ENCODE measurements at regions not wholly inside any gene's neighbourhood (a gene's known extent, or its start where the extent isn't known, plus 50 kb on each side); places are given as distances from the start of the nearest gene placed in this dataset.

DNA sequence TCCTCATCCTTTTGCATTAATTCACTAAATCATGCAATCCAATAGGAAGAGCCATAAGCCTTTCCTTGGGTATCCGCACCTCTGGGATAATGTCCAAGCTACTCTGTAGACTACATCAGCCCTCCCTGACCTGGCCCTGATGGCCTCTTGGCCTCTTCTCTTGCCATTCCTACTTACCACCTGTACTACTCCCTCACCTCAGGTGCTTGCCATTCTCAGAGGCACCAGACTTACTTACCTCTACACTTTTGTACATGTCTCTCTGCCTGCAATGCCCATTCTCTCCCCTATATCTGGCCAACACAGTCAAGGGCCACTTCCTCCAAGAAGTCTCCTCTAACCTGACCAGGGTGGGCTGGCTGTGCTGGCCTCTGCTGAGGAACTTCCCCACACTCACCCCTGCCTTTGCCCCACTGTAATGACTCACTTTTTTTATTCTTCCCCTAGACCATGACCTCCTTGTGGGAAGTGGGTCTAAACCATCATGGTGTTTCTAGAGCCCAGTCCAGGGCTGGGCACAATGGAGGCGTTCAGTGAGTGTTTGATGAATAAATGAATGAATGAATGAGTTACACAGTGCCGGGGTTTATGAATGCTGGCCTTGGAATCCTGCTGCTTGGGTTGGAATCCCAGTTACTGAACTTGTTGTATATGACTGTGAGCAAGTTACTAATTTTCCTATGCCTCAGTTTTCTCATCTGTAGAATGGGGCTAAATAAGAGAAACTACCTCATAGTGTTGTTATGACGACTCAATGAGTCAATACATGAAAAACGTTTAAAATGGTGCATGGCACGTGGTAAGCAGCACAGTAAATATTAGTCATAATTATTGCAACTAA, 179.8 kb downstream of the FOXD2 start:
- Histone ChIP-seq H3K27me3 (replicated peaks) (no peaks in the 10 kb centered on the region), H3K4me3 (no peak overlapping the region), H3K9me3 (replicated peaks) (no peaks in the 10 kb centered on the region), H3K27ac (no peak overlapping the region), H3K36me3 (no peaks in the 10 kb centered on the region), H3K4me1 (replicated peaks) (no peaks in the 10 kb centered on the region)
- peak in 1 of 2 experiments; percentile 17 for DNase-seq (ENCODE audit: low read depth in 1 of 2, low spot score in 2 of 2)

DNA sequence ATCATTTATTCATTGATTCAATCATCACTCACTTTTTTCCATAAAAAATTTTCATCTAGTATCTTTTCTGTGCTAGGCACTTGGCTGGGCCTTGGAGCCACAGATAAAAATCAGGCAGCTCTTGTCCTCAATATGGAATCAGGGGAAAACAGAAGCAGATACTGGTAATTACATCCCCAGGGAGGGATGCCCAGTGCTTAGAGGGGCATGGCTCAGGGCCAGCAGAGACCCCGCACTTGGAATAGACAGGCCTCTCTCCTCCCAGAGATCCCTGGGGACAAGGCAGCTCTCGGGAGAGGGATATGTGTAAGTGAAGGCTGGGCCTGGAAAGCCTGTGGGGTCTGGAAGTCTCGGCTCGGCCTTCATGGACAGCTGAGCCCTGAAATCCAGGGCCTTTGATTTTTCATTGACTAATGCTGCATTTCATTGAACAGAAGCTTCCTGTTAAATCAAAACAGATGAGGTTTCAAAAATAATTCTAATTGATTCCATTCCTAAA, 180.4 kb downstream of the FOXD2 start:
- no peaks in the 10 kb centered on the region for H3K27me3 ChIP-seq (replicated peaks)
- no peaks in the 10 kb centered on the region for H3K9me3 ChIP-seq (replicated peaks)
- no peak overlapping the region for H3K4me3 ChIP-seq
- peak in 1 of 2 experiments; percentile 31 for DNase-seq (ENCODE audit: low read depth in 1 of 2, low spot score in 2 of 2)
- H3K4me1 ChIP-seq (replicated peaks): no peaks in the 10 kb centered on the region
- H3K36me3 ChIP-seq: no peaks in the 10 kb centered on the region
- H3K27ac ChIP-seq: no peak overlapping the region

DNA sequence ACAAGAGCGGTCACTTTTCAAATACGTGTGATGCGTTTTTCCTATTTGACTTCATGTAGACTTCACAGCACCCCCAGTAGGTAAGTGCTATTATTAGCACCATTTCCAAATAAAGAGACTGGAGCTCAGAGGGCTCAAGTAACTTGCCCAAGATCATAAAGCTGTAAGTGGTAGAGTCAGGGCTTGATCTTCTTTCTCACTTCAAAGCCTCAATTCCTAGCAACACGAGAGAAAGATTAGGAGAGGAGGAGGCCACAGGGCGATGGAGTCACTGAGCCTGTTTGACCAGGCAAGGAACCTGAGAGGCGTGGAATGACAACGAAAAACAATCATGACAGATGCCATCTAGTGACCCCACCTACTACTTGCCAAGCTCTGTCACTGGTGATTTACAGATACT, 181.0 kb downstream of the FOXD2 start:
- H3K36me3 ChIP-seq: no peaks in the 10 kb centered on the region
- H3K4me3 ChIP-seq: no peak overlapping the region
- no peaks in the 10 kb centered on the region for H3K27me3 ChIP-seq (replicated peaks)
- H3K27ac ChIP-seq: no peak overlapping the region
- peak in 1 of 2 experiments; percentile 8 for DNase-seq (ENCODE audit: low read depth in 1 of 2, low spot score in 2 of 2)
- no peaks in the 10 kb centered on the region for H3K9me3 ChIP-seq (replicated peaks)
- H3K4me1 ChIP-seq (replicated peaks): no peaks in the 10 kb centered on the region

DNA sequence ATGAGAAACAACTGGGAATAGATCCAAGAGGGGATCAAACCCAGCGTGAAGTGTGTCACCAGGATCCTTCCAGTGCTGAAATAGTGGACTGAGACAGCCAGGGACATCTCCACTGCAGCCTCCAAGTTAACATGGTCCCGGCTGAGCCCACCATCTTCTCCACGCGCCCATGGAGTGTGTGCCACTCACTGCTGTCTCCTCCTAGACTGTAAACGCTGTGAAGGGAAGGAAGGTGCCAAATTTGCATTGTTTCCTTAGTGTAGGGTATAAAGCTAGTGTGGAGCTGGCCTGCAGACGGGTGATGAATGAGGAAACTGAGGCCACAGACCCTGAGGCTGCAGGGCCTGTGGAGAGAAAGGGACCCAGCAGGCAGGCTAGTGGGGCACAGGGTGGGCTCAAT, 183.6 kb downstream of the FOXD2 start:
- H3K27ac ChIP-seq: no peak overlapping the region
- H3K36me3 ChIP-seq: no peaks in the 10 kb centered on the region
- no peak overlapping the region for H3K4me3 ChIP-seq
- H3K27me3 ChIP-seq (replicated peaks): no peaks in the 10 kb centered on the region
- peak in 1 of 2 experiments; percentile 29 for DNase-seq (ENCODE audit: low read depth in 1 of 2, low spot score in 2 of 2)
- H3K4me1 ChIP-seq (replicated peaks): no peaks in the 10 kb centered on the region
- H3K9me3 ChIP-seq (replicated peaks): no peaks in the 10 kb centered on the region

DNA sequence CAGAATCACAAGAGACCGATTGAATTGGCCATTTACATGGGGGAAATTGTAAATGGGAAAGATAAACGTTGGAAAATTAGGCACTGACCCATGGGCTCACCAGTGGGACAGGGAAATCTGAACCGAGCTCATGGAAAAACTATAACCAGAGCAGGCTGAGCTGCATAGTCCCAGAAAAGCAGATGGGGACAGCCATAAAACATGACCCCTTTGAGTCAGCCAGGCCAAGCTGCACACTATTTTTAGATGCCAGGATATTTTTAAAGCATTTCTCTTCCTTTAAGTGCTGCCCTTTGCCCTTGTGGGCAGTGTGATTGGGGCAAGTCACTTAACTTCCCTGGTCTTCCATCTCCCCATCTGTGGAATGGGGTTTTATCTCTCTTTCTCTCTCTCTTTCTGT, 184.1 kb downstream of the FOXD2 start:
- peak in 1 of 2 experiments; percentile 3 for DNase-seq (ENCODE audit: low read depth in 1 of 2, low spot score in 2 of 2)
- Histone ChIP-seq H3K27me3 (replicated peaks) (no peaks in the 10 kb centered on the region), H3K36me3 (no peaks in the 10 kb centered on the region)

DNA sequence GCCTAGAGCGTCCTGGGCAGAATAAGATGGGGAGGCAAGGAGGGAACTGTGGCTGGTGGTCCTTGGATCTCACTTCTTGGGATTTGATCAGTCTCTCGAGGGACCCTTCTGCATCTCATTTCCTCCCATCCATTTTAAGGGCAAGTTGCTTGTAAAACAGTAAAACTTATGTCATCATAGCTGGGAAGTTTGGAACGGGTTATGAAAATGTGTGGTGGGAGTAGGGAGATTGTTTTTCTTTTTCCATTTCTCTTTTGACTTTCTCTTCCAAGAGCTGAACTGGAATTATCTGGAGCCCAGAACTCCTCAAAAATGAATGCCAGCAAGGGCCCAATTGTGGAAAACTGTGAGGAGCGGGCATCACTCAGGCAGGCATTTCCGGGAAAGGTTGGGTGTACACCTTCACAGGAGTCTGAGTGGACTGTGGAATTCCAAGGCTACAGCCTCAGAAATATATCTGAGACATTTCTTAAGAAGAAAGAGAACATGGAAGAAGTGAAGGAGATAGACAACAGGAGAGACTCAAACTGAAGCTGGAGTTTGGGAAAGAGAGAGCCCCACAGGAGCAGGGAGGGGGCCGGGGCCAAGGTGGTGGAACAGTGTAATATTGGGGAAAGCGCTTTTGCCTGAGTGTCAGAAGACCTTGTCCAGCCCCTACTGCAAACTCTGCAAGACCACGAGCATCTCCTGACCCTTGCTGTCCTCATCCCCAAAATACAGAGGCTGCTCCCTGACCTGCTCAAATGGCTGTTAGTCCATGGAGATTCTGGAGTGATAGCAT, 185.1 kb downstream of the FOXD2 start:
- H3K4me1 ChIP-seq (replicated peaks): no peaks in the 10 kb centered on the region
- DNase-seq (ENCODE audit: low read depth in 1 of 2, low spot score in 2 of 2): peak in 1 of 2 experiments; percentile 28
- no peak overlapping the region for H3K27ac ChIP-seq
- no peaks in the 10 kb centered on the region for H3K27me3 ChIP-seq (replicated peaks)
- no peaks in the 10 kb centered on the region for H3K9me3 ChIP-seq (replicated peaks)
- H3K36me3 ChIP-seq: no peaks in the 10 kb centered on the region
- no peak overlapping the region for H3K4me3 ChIP-seq

More for the DNA sequence above, 184.1 kb downstream of the FOXD2 start:
- no peaks in the 10 kb centered on the region for H3K9me3 ChIP-seq (replicated peaks)
- no peaks in the 10 kb centered on the region for H3K4me1 ChIP-seq (replicated peaks)
- no peak overlapping the region for H3K27ac ChIP-seq
- no peak overlapping the region for H3K4me3 ChIP-seq

DNA sequence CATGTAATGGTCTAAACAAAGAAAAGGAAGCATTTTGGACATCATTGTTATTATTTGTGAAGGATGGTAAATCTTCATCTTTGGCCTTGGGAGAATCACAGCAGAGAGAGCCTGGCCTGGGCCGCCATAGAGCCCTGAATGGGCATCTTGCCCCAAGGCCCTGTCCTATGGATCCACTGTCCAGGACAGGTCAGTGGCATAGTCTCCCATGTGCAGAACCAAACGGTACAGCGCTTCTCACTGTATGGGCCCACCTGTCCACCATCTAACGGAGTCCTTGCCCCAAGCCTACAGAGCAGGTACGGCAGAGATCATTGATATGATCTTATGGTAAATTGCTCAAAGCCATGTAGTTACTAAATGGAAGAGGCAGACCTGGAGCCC, 185.7 kb downstream of the FOXD2 start:
- Histone ChIP-seq H3K4me1 (replicated peaks) (no peaks in the 10 kb centered on the region), H3K4me3 (no peak overlapping the region), H3K27me3 (replicated peaks) (no peaks in the 10 kb centered on the region), H3K27ac (no peak overlapping the region), H3K36me3 (no peaks in the 10 kb centered on the region), H3K9me3 (replicated peaks) (no peaks in the 10 kb centered on the region)
- peak in 1 of 2 experiments; percentile 24 for DNase-seq (ENCODE audit: low read depth in 1 of 2, low spot score in 2 of 2)

DNA sequence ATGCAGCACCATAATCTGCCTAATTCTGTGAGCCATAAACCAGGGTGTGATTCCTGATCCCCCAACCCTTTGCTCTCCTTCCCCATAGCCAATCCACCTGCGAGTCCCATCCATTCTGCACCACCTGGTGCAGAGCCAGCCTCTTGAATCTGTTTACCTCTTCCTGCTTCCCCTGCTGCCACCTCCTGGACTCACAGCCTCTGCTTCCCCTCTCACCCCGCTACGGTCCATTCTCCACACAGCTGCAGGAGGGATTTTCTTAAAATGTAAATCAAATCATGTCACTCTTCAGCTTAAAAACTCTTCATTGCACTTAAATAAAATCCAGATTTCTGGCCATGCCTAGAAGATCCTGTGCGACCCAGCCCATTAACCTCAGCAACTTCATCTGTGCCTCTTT, 186.7 kb downstream of the FOXD2 start:
- peak in 1 of 2 experiments; percentile 35 for DNase-seq (ENCODE audit: low read depth in 1 of 2, low spot score in 2 of 2)
- no peak overlapping the region for H3K27ac ChIP-seq
- no peaks in the 10 kb centered on the region for H3K9me3 ChIP-seq (replicated peaks)

DNA sequence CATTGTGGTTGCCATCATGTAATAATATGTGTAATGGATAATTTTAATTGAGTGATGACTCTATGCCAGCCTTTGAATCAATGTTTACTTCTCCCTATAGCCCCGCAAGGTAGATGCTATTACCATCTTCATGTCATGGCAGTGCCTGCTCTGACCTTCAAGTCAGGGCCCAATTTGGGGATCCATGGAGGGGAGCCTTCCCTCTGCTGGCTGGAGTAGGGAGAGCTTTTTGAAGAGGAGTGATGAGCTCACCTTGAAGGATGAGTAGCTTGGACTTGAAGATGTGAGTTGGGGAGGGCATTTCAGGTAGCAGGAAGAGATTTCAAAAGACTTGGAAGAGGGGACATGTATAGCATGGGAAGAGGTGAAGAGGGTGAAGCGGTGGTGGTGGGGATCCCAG, 189.2 kb downstream of the FOXD2 start:
- Histone ChIP-seq H3K27ac (no peak overlapping the region), H3K4me1 (replicated peaks) (no peaks in the 10 kb centered on the region), H3K27me3 (replicated peaks) (no peaks in the 10 kb centered on the region), H3K4me3 (no peak overlapping the region), H3K9me3 (replicated peaks) (no peaks in the 10 kb centered on the region), H3K36me3 (no peaks in the 10 kb centered on the region)
- DNase-seq (ENCODE audit: low read depth in 1 of 2, low spot score in 2 of 2): peak in 1 of 2 experiments; percentile 25

More for the DNA sequence above, 186.7 kb downstream of the FOXD2 start:
- no peaks in the 10 kb centered on the region for H3K36me3 ChIP-seq
- H3K4me3 ChIP-seq: no peak overlapping the region
- no peaks in the 10 kb centered on the region for H3K27me3 ChIP-seq (replicated peaks)
- no peaks in the 10 kb centered on the region for H3K4me1 ChIP-seq (replicated peaks)

DNA sequence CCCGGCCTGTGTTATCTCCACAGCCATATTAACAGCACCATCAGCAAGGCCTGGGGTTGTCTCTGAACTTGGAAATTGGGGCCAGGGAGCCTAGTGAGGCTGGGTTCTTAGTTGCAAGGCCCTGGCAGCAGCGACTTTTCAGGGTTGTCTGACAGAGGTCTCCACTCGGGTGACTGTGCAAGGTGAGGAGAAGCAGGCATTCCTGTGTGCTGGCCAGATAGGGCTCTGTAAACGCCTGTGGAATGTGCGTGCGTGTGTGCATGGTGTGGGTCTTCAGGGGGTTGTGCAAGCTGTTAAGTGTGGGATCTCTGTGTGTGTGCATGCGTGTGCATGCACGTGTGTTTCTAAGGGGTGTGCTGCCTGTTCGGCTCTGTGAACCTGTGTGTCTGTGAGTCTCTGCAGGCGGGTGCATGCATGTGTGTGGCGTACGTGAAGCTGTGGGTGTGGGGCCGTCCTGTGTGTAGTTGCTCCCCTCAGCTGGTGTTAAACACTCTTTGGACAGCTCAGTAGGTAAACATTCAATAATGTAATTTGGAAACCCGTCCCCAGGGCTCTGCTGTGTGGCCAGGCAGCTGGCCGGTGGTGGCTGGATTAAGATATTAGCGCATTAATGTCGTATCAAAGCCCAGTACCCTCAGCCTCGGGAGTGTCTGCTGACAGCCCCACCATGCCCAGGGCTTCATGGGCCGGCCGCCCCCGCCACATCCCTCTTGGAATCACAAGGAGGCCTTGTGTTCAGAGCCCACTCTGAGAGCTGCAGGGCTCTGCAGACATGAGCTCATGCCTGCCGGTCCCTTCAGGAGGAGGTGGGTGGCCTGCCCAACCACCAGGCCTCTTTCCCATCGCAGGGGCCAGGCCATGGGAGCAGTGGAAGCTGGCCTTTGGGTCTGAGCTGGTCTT, 189.9 kb downstream of the FOXD2 start:
- no peak overlapping the region for H3K27ac ChIP-seq
- no peaks in the 10 kb centered on the region for H3K36me3 ChIP-seq
- H3K27me3 ChIP-seq (replicated peaks): no peaks in the 10 kb centered on the region
- H3K9me3 ChIP-seq (replicated peaks): no peaks in the 10 kb centered on the region
- H3K4me1 ChIP-seq (replicated peaks): no peaks in the 10 kb centered on the region
- H3K4me3 ChIP-seq: no peak overlapping the region
- DNase-seq (ENCODE audit: low read depth in 1 of 2, low spot score in 2 of 2): peak in 1 of 2 experiments; percentile 36

DNA sequence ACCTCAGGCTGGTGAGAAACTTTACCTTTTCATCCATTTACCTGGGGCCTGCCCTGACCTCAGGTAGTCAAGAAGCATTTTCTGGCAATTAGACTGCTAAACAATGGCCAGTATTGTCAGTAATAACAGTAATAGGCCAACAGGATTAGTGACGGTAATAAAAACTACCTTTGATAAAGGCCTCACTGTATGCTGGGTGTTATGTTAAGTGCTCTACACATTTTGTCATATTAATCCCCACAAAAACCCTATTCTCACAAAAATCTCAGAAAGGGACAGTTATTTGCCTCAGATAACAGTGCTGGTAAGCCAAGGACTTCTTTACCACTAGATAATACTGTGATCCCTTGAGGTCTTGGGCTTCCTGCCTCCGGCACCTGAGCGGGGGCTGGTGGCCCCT, 191.4 kb downstream of the FOXD2 start:
- Histone ChIP-seq H3K4me3 (no peak overlapping the region), H3K9me3 (replicated peaks) (no peaks in the 10 kb centered on the region), H3K4me1 (replicated peaks) (no peaks in the 10 kb centered on the region), H3K27me3 (replicated peaks) (no peaks in the 10 kb centered on the region), H3K36me3 (no peaks in the 10 kb centered on the region), H3K27ac (no peak overlapping the region)
- DNase-seq (ENCODE audit: low read depth in 1 of 2, low spot score in 2 of 2): no peak

DNA sequence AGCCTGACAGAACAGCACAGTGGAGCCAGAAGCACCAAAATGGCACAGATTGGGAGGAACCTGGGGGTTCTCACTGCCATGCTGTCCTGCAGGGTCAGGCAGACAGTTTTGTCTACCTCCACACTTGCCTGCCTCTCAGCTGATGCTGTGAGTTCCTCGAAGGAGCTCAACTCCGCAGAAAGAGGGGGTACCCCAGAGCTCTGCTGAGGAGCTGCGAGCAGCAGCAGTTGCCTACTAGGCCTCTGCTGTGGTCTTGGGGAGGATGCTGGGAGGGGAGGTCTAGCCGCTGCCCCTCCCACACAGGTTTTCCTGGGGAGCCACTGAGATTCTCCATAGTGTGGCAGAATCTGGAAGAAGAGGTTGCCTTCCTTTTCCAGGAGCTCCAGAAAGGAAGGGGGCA, 192.5 kb downstream of the FOXD2 start:
- Histone ChIP-seq H3K9me3 (replicated peaks) (no peaks in the 10 kb centered on the region), H3K27ac (no peak overlapping the region), H3K4me3 (no peak overlapping the region), H3K27me3 (replicated peaks) (no peaks in the 10 kb centered on the region), H3K4me1 (replicated peaks) (no peaks in the 10 kb centered on the region), H3K36me3 (no peaks in the 10 kb centered on the region)
- no peak for DNase-seq (ENCODE audit: low read depth in 1 of 2, low spot score in 2 of 2)

DNA sequence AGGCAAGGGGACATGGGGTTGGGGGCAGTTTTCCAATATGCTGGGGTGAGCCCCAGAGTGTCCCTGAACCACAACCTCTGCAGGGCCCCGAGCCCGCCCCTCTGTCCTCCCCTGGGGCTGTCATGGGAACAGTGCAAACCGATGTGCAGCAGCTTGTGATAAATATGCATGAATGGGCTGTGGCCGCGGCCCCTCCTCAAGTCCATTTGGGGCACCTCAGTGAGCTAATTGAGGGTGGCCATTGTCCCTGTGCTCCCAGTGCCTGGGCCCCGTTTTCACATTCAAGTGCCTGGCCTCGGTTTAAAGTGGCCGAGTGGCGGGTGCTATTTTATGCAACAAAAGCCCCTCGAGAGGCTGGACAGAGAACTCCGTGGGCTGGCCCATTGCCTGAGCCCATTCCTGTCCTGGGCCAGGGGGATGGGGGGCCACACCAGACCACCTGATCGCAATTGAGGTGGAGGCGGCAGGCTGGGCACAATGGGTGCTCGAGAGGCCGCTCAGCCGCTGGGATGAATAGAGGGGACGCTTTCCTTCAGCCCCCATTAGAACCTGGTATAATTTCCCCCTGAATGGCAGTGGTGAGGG, 193.7 kb downstream of the FOXD2 start:
- DNase-seq (ENCODE audit: low read depth in 1 of 2, low spot score in 2 of 2): no peak
- no peaks in the 10 kb centered on the region for H3K27me3 ChIP-seq (replicated peaks)
- no peaks in the 10 kb centered on the region for H3K9me3 ChIP-seq (replicated peaks)
- no peak overlapping the region for H3K27ac ChIP-seq
- no peak overlapping the region for H3K4me3 ChIP-seq
- no peaks in the 10 kb centered on the region for H3K4me1 ChIP-seq (replicated peaks)
- H3K36me3 ChIP-seq: no peaks in the 10 kb centered on the region
